ENCODE measurements at regions not wholly inside any gene's neighbourhood (a gene's known extent, or its start where the extent isn't known, plus 50 kb on each side); places are given as distances from the start of the nearest gene placed in this dataset.
"Not testable (repeated sequence)": the region's sequence is repeated elsewhere in the genome, so short reads cannot be mapped to it uniquely, and the experiment has no call there.

GRCh38 chr1:91207691-91208090 is 185.9 kb upstream of the ZNF644 start:
- H3K9me2 ChIP-seq (ENCODE audit: insufficient read depth); H2AFZ ChIP-seq; CTCF ChIA-PET; H3K27ac ChIP-seq; POLR2A ChIA-PET (ENCODE audit: unreplicated experiment); H3K4me1 ChIP-seq (replicated peaks; ENCODE audit: insufficient read depth); H3K4me3 ChIP-seq; H4K20me1 ChIP-seq (ENCODE audit: insufficient read depth); H3F3A ChIP-seq (ENCODE audit: insufficient read depth, low read depth); H3K9me3 ChIP-seq (ENCODE audit: insufficient read depth, low read depth); intact Hi-C loops (cut with micrococcal nuclease; ENCODE audit: unreplicated experiment); H3K79me2 ChIP-seq (ENCODE audit: low read depth); BruUV-seq (replicated peaks); DNase-seq; H3K36me3 ChIP-seq (ENCODE audit: low read depth); H3K4me2 ChIP-seq: not testable (repeated sequence)
- H3K27me3 ChIP-seq (ENCODE audit: insufficient read depth, low read depth), result peaks cover 12% of the 10 kb centered on the region; the same call in 1 of the 2 replicates

GRCh38 chr1:91204150-91204549 is 182.3 kb upstream of the ZNF644 start:
- DNase-seq; BruUV-seq (replicated peaks); H3K4me3 ChIP-seq; POLR2A ChIA-PET (ENCODE audit: unreplicated experiment); H3F3A ChIP-seq (ENCODE audit: insufficient read depth, low read depth); H3K9me2 ChIP-seq (ENCODE audit: insufficient read depth); H3K9me3 ChIP-seq (ENCODE audit: insufficient read depth, low read depth); H3K27me3 ChIP-seq (ENCODE audit: insufficient read depth, low read depth); H3K79me2 ChIP-seq (ENCODE audit: low read depth); H3K4me1 ChIP-seq (replicated peaks; ENCODE audit: insufficient read depth); H3K27ac ChIP-seq; H3K36me3 ChIP-seq (ENCODE audit: low read depth); intact Hi-C loops (cut with micrococcal nuclease; ENCODE audit: unreplicated experiment); CTCF ChIA-PET; H4K20me1 ChIP-seq (ENCODE audit: insufficient read depth); H2AFZ ChIP-seq; H3K4me2 ChIP-seq: not testable (repeated sequence)

- intact Hi-C loops (cut with micrococcal nuclease; ENCODE audit: unreplicated experiment), result no loop called here
- Histone ChIP-seq H3F3A (ENCODE audit: insufficient read depth, low read depth) (no peaks in the 10 kb centered on the region), H3K27ac (no peak overlapping the region), H4K20me1 (ENCODE audit: insufficient read depth) (no peaks in the 10 kb centered on the region), H3K79me2 (ENCODE audit: low read depth) (no peaks in the 10 kb centered on the region), H2AFZ (no peak overlapping the region), H3K4me3 (no peak overlapping the region), H3K27me3 (ENCODE audit: insufficient read depth, low read depth) (no peaks in the 10 kb centered on the region), H3K9me3 (ENCODE audit: insufficient read depth, low read depth) (no peaks in the 10 kb centered on the region), H3K9me2 (ENCODE audit: insufficient read depth) (no peaks in the 10 kb centered on the region), H3K4me1 (replicated peaks; ENCODE audit: insufficient read depth) (no peaks in the 10 kb centered on the region), H3K4me2 (no peak overlapping the region), H3K36me3 (ENCODE audit: low read depth) (no peaks in the 10 kb centered on the region)
- TF ChIP-seq CTCF (conservative IDR thresholded peaks at IDR 0.05) (no peak), EZH2 (IDR thresholded peaks at IDR 0.05; ENCODE audit: low read depth) (no peak)
- ChIA-PET POLR2A (ENCODE audit: unreplicated experiment) (no interaction called here), CTCF (no interaction called here)
- no TSS peak for BruUV-seq (replicated peaks)
- no peak for DNase-seq
Measured at GRCh38 chr1:91201694-91202093, 179.9 kb upstream of the ZNF644 start.

GRCh38 chr1:91201176-91201575 is 179.3 kb upstream of the ZNF644 start:
- H3F3A ChIP-seq (ENCODE audit: insufficient read depth, low read depth), result no peaks in the 10 kb centered on the region
- DNase-seq, result no peak
- H3K4me2 ChIP-seq, result no peak overlapping the region
- intact Hi-C loops (cut with micrococcal nuclease; ENCODE audit: unreplicated experiment), result no loop called here
- TF ChIP-seq EZH2 (IDR thresholded peaks at IDR 0.05; ENCODE audit: low read depth), result no peak
- TF ChIP-seq CTCF (conservative IDR thresholded peaks at IDR 0.05), result no peak
- H3K36me3 ChIP-seq (ENCODE audit: low read depth), result no peaks in the 10 kb centered on the region
- ChIA-PET POLR2A (ENCODE audit: unreplicated experiment) (no interaction called here), CTCF (no interaction called here)
- BruUV-seq (replicated peaks), result no TSS peak
- H3K27ac ChIP-seq, result no peak overlapping the region
- no peaks in the 10 kb centered on the region for H3K9me3 ChIP-seq (ENCODE audit: insufficient read depth, low read depth)
- no peak overlapping the region for H3K4me3 ChIP-seq
- H3K27me3 ChIP-seq (ENCODE audit: insufficient read depth, low read depth), result no peaks in the 10 kb centered on the region
- no peak overlapping the region for H2AFZ ChIP-seq
- H3K9me2 ChIP-seq (ENCODE audit: insufficient read depth), result no peaks in the 10 kb centered on the region
- no peaks in the 10 kb centered on the region for H4K20me1 ChIP-seq (ENCODE audit: insufficient read depth)
- no peaks in the 10 kb centered on the region for H3K79me2 ChIP-seq (ENCODE audit: low read depth)
- no peaks in the 10 kb centered on the region for H3K4me1 ChIP-seq (replicated peaks; ENCODE audit: insufficient read depth)

Data from PC-9 (cell line).